ENCODE measurements at regions not wholly inside any gene's neighbourhood (a gene's known extent, or its start where the extent isn't known, plus 50 kb on each side); places are given as distances from the start of the nearest gene placed in this dataset.

GRCh38 chr16:62939687-62940086, 903.4 kb upstream of the CDH8 start:
- Mint-ChIP-seq H3K4me1 (ENCODE audit: low read depth) (no peaks in the 10 kb centered on the region), H3K27me3 (ENCODE audit: low read depth) (no peaks in the 10 kb centered on the region), H3K9me3 (peaks cover 10% of the 10 kb centered on the region), H3K27ac (no peak overlapping the region), H3K4me3 (no peak overlapping the region), H3K36me3 (ENCODE audit: low read depth) (no peaks in the 10 kb centered on the region)
- no peak for DNase-seq
- intact Hi-C loops (cut with micrococcal nuclease), result no loop called here
- CTCF ChIA-PET, result no interaction called here

DNA sequence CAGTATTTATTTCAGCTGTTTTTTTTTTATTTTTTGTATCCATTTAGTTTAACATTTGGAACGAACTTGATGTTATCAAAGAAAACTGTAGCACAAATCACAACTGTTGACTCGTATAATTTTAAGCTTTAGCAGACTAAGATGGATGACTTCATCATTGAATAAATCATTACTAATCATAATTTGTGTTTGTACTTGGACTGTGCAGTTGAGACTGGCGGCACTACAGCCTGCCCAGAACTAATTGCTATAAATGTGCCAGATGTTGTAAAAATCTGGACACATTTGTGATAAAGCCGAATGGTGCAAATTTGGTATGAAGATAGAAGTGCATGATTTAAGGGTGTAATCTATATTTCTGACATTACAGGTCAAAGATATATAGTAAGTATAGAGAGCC, 897.7 kb upstream of the CDH8 start:
- intact Hi-C loops (cut with micrococcal nuclease), result no loop called here
- no peaks in the 10 kb centered on the region for H3K27me3 Mint-ChIP-seq (ENCODE audit: low read depth)
- H3K9me3 Mint-ChIP-seq, result peaks cover 6% of the 10 kb centered on the region
- H3K27ac Mint-ChIP-seq, result no peak overlapping the region
- no peak overlapping the region for H3K4me3 Mint-ChIP-seq
- CTCF ChIA-PET, result no interaction called here
- DNase-seq, result no peak
- no peaks in the 10 kb centered on the region for H3K36me3 Mint-ChIP-seq (ENCODE audit: low read depth)
- no peaks in the 10 kb centered on the region for H3K4me1 Mint-ChIP-seq (ENCODE audit: low read depth)

- Mint-ChIP-seq H3K36me3 (ENCODE audit: low read depth) (no peaks in the 10 kb centered on the region), H3K4me1 (ENCODE audit: low read depth) (no peaks in the 10 kb centered on the region), H3K27ac (no peak overlapping the region), H3K27me3 (ENCODE audit: low read depth) (no peaks in the 10 kb centered on the region), H3K4me3 (no peak overlapping the region), H3K9me3 (peaks cover 4% of the 10 kb centered on the region)
- no peak for DNase-seq
- intact Hi-C loops (cut with micrococcal nuclease), result no loop called here
- CTCF ChIA-PET, result no interaction called here
These were observed 893.4 kb upstream of the CDH8 start for GRCh38 chr16:62929593-62929992.

DNA sequence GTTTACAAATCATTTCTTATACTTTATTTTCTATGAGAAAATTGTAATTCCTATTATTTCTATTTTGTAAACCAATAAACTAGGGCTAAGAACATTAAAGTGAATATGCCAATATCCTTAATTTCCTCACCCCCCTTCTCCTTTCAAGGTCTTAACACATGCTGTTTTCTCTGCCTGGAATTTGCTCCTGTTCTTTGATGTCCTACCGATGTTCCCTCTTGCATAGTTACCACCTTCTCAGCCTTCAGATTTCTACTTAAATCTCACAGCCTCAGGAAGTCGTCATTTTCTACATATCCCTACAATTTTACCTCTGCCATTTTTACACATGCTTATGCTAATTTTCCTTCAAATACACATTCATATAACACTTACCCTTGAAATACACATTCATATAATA, 890.9 kb upstream of the CDH8 start:
- intact Hi-C loops (cut with micrococcal nuclease), result no loop called here
- Mint-ChIP-seq H3K9me3 (peaks cover 16% of the 10 kb centered on the region), H3K27ac (no peak overlapping the region), H3K4me1 (ENCODE audit: low read depth) (no peaks in the 10 kb centered on the region), H3K27me3 (ENCODE audit: low read depth) (no peaks in the 10 kb centered on the region), H3K36me3 (ENCODE audit: low read depth) (no peaks in the 10 kb centered on the region), H3K4me3 (no peak overlapping the region)
- CTCF ChIA-PET, result no interaction called here
- DNase-seq, result no peak

DNA sequence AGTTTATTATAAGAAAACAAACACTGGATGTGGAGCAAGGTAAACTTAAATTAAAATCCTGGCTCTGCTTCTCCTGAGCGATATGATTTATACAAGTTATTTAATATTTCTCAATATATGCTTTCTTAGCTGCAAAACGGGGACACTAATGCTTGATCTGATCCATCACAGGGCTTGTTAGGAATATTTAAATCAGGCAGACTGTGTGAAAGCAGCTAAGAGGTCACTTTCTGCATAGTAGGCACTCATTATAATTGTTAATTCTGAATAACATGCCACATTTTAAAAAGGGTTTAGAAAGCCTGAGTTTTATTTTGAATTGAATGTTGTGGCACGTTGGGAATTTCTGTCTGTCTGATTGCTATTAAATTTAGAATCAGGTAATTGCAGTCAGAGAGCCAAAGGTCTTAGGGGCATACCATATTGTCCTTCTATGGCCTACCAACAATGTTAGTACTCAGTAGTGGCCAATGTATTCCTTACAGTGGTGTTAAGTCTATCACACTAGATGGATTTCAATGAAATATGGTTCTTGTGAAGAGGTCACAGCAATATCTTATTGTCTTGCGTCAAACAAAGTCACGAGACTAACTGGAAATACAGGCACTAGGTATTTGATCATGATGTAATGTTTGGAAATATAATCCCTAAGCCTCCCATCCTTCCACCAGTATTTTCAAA, 890.0 kb upstream of the CDH8 start:
- Mint-ChIP-seq H3K9me3 (peaks cover 16% of the 10 kb centered on the region), H3K27me3 (ENCODE audit: low read depth) (no peaks in the 10 kb centered on the region), H3K4me3 (no peak overlapping the region)

GRCh38 chr16:62921904-62922303, 885.7 kb upstream of the CDH8 start:
- H3K27me3 Mint-ChIP-seq (ENCODE audit: low read depth), result no peaks in the 10 kb centered on the region
- H3K4me1 Mint-ChIP-seq (ENCODE audit: low read depth), result no peaks in the 10 kb centered on the region
- H3K36me3 Mint-ChIP-seq (ENCODE audit: low read depth), result no peaks in the 10 kb centered on the region
- DNase-seq, result no peak
- peaks cover 18% of the 10 kb centered on the region for H3K9me3 Mint-ChIP-seq
- CTCF ChIA-PET, result no interaction called here
- H3K27ac Mint-ChIP-seq, result no peak overlapping the region
- no peak overlapping the region for H3K4me3 Mint-ChIP-seq
- intact Hi-C loops (cut with micrococcal nuclease), result no loop called here

More for the DNA sequence above, 890.0 kb upstream of the CDH8 start:
- intact Hi-C loops (cut with micrococcal nuclease), result no loop called here
- Mint-ChIP-seq H3K4me1 (ENCODE audit: low read depth) (no peaks in the 10 kb centered on the region), H3K36me3 (ENCODE audit: low read depth) (no peaks in the 10 kb centered on the region), H3K27ac (no peak overlapping the region)
- CTCF ChIA-PET, result no interaction called here
- DNase-seq, result no peak

DNA sequence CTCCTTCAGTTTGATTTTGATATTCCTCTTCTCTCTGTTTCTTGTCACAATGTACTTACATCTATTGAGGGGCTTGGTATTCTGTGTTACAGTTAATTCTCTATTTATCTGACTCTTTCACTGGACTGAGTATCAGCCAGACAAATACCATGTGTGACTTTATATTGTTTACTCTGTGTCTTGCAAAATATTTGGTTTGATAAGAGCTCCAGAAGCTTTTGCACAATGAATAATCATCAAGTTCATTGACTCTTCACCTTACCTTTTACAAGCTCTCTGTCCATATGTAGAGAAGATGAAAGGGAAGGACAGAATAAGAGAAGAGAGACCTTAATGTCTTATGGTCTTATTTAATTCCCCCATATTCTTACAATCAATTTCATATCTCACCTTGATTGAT, 877.7 kb upstream of the CDH8 start:
- intact Hi-C loops (cut with micrococcal nuclease), result loop anchor here (2.0 kb wide), 1 partner anchor 61 kb away; no protein-coding TSS in a partner anchor
- H3K9me3 Mint-ChIP-seq, result peaks cover 8% of the 10 kb centered on the region
- H3K4me1 Mint-ChIP-seq (ENCODE audit: low read depth), result no peaks in the 10 kb centered on the region
- no peak for DNase-seq
- no peak overlapping the region for H3K27ac Mint-ChIP-seq
- H3K36me3 Mint-ChIP-seq (ENCODE audit: low read depth), result no peaks in the 10 kb centered on the region
- CTCF ChIA-PET, result interaction anchor here (0.5 kb wide), 1 partner anchor 459 kb away, joined by 3 read pairs; no protein-coding TSS in a partner anchor
- no peaks in the 10 kb centered on the region for H3K27me3 Mint-ChIP-seq (ENCODE audit: low read depth)
- H3K4me3 Mint-ChIP-seq, result no peak overlapping the region

- no peak for DNase-seq
- Mint-ChIP-seq H3K27me3 (ENCODE audit: low read depth) (no peaks in the 10 kb centered on the region), H3K36me3 (ENCODE audit: low read depth) (no peaks in the 10 kb centered on the region), H3K9me3 (peaks cover 8% of the 10 kb centered on the region), H3K27ac (no peak overlapping the region), H3K4me1 (ENCODE audit: low read depth) (no peaks in the 10 kb centered on the region), H3K4me3 (no peak overlapping the region)
- CTCF ChIA-PET, result interaction anchor here (0.5 kb wide), 1 partner anchor 458 kb away, joined by 3 read pairs; no protein-coding TSS in a partner anchor
- intact Hi-C loops (cut with micrococcal nuclease), result loop anchor here (2.0 kb wide), 1 partner anchor 61 kb away; no protein-coding TSS in a partner anchor
These were observed 877.1 kb upstream of the CDH8 start for GRCh38 chr16:62913333-62913732.

- Mint-ChIP-seq H3K27ac (no peak overlapping the region), H3K27me3 (ENCODE audit: low read depth) (no peaks in the 10 kb centered on the region), H3K9me3 (peaks cover 13% of the 10 kb centered on the region), H3K36me3 (ENCODE audit: low read depth) (no peaks in the 10 kb centered on the region), H3K4me1 (ENCODE audit: low read depth) (no peaks in the 10 kb centered on the region), H3K4me3 (no peak overlapping the region)
- intact Hi-C loops (cut with micrococcal nuclease), result no loop called here
- no peak for DNase-seq
- CTCF ChIA-PET, result no interaction called here
These were observed 873.4 kb upstream of the CDH8 start for GRCh38 chr16:62909597-62909996.

DNA sequence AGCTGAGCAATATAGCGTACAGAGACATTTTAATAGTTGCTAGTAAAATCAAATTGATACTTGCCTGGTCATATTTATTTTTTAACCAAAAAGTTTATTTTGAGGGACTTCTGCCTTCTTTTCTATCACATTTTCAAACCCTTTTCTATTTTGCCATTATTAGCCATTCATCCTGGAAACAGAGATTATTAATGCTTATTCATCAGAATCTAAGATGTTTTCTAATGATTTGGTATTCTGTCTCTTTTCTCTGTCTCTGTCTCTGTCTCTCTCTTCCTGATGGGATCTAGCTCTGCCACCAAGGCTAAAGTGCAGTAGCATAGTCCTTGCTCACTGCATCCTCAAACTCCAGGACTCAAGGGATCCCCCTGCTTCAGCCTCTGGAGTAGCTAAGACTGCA, 871.3 kb upstream of the CDH8 start:
- peaks cover 14% of the 10 kb centered on the region for H3K9me3 Mint-ChIP-seq
- CTCF ChIA-PET, result no interaction called here
- H3K4me1 Mint-ChIP-seq (ENCODE audit: low read depth), result no peaks in the 10 kb centered on the region
- DNase-seq, result no peak
- H3K4me3 Mint-ChIP-seq, result no peak overlapping the region
- H3K27ac Mint-ChIP-seq, result no peak overlapping the region
- intact Hi-C loops (cut with micrococcal nuclease), result no loop called here
- H3K27me3 Mint-ChIP-seq (ENCODE audit: low read depth), result no peaks in the 10 kb centered on the region
- no peaks in the 10 kb centered on the region for H3K36me3 Mint-ChIP-seq (ENCODE audit: low read depth)

GRCh38 chr16:62903961-62904502, 867.8 kb upstream of the CDH8 start:
- intact Hi-C loops (cut with micrococcal nuclease), result no loop called here
- Mint-ChIP-seq H3K9me3 (peaks cover 13% of the 10 kb centered on the region), H3K36me3 (ENCODE audit: low read depth) (no peaks in the 10 kb centered on the region), H3K27ac (no peak overlapping the region), H3K4me3 (no peak overlapping the region), H3K4me1 (ENCODE audit: low read depth) (no peaks in the 10 kb centered on the region), H3K27me3 (ENCODE audit: low read depth) (no peaks in the 10 kb centered on the region)
- DNase-seq, result no peak
- CTCF ChIA-PET, result no interaction called here

- CTCF ChIA-PET, result interaction anchor here (0.5 kb wide), 1 partner anchor 59 kb away, joined by 4 read pairs; no protein-coding TSS in a partner anchor
- no peak for DNase-seq
- H3K27ac Mint-ChIP-seq, result no peak overlapping the region
- peaks cover 20% of the 10 kb centered on the region for H3K9me3 Mint-ChIP-seq
- H3K36me3 Mint-ChIP-seq (ENCODE audit: low read depth), result no peaks in the 10 kb centered on the region
- no peaks in the 10 kb centered on the region for H3K27me3 Mint-ChIP-seq (ENCODE audit: low read depth)
- H3K4me1 Mint-ChIP-seq (ENCODE audit: low read depth), result no peaks in the 10 kb centered on the region
- intact Hi-C loops (cut with micrococcal nuclease), result no loop called here
- H3K4me3 Mint-ChIP-seq, result no peak overlapping the region
These were observed 863.5 kb upstream of the CDH8 start for GRCh38 chr16:62899737-62900136.

GRCh38 chr16:62889097-62889496, 852.9 kb upstream of the CDH8 start:
- CTCF ChIA-PET, result no interaction called here
- Mint-ChIP-seq H3K27ac (no peak overlapping the region), H3K4me3 (no peak overlapping the region), H3K9me3 (peaks cover 12% of the 10 kb centered on the region), H3K4me1 (ENCODE audit: low read depth) (no peaks in the 10 kb centered on the region), H3K27me3 (ENCODE audit: low read depth) (no peaks in the 10 kb centered on the region), H3K36me3 (ENCODE audit: low read depth) (no peaks in the 10 kb centered on the region)
- intact Hi-C loops (cut with micrococcal nuclease), result no loop called here
- DNase-seq, result no peak
